ENCODE measurements at regions not wholly inside any gene's neighbourhood (a gene's known extent, or its start where the extent isn't known, plus 50 kb on each side); places are given as distances from the start of the nearest gene placed in this dataset.
"Not testable (repeated sequence)": the region's sequence is repeated elsewhere in the genome, so short reads cannot be mapped to it uniquely, and the experiment has no call there.

DNA sequence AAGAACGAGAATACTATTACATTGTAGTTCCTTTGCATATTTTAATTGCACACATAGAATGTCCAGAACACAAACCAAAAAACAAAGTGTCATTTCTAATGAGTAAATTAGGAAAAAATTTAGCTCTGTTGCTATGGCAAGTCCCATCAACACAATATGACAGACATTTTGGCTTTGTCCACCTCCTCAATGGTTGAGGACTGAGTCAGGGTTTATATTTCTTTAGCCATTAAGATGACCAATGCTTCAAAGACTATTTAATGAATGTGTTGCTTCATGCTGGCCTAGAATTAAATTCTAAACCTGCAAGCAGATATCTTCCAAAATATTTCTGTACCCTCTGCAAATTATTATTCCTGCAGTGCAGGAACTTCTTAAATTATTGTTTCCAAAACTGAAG is 719.2 kb downstream of the NTRK3 start:
- no peak for TF ChIP-seq CTCF (IDR thresholded peaks at IDR 0.05; ENCODE audit: insufficient read depth, low read length)
- no peak for DNase-seq (ENCODE audit: low read depth)
- H3K4me3 ChIP-seq (ENCODE audit: low read depth, low read length) = no peak overlapping the region

DNA sequence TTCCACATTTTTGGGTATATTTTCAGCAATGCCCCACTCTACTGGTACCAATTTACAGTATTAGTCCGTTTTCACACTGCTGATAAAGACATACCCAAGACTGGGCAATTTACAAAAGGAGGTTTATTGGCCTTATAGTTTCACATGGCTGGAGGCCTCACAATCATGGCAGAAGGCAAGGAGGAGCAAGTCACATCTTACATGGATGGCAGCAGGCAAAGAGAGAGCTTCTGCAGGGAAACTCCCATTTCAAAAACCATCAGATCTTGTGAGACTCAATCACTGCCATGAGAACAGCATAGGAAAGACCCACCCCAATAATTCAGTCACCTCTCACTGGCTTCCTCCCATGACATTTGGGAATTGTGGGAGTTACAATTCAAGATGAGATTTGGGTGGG is 722.9 kb downstream of the NTRK3 start:
- H3K4me3 ChIP-seq (ENCODE audit: low read depth, low read length); DNase-seq (ENCODE audit: low read depth): not testable (repeated sequence)

DNA sequence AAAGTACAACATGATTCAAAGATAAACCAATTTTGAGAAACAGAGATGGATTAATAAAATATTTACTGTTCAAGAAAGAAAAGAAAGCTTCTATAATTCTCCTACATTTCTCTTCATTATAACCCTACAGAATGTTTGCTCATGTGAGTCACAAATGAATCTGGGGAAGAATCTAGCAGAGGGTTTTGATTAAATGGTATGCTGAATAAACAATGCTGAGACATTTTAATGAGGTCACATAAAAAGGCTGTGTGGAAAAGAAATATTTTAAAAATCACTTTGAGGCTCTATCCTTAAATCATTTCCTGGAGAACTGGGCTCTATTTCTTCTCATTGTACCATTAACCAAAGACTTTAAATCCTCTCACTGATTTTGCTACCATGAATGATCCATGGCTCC is 727.7 kb downstream of the NTRK3 start:
- TF ChIP-seq CTCF (IDR thresholded peaks at IDR 0.05; ENCODE audit: insufficient read depth, low read length) = no peak
- DNase-seq (ENCODE audit: low read depth) = peak; percentile 57
- no peak overlapping the region for H3K4me3 ChIP-seq (ENCODE audit: low read depth, low read length)

GRCh38 chr15:87527875-87528274 is 728.7 kb downstream of the NTRK3 start:
- no peak overlapping the region for H3K4me3 ChIP-seq (ENCODE audit: low read depth, low read length)
- DNase-seq (ENCODE audit: low read depth) = no peak
- TF ChIP-seq CTCF (IDR thresholded peaks at IDR 0.05; ENCODE audit: insufficient read depth, low read length) = no peak

DNA sequence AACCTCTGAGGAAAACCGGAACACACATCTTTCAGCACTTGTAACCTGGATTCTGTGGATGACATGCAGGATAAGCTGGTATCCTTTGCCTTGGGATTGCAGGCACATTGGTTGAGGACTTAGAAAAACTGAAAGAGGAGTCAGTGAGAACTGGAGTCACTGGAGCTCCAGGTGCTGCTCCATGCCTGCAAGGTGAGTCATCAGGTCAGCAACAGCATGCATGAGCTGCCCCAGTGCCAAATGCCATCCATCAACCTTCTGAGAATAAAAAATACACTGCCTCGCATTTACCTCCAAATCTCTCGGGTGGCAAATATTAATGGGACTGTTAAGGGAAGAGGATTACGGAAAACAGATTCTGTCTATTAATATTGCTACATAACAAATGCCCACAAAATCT is 729.1 kb downstream of the NTRK3 start:
- DNase-seq (ENCODE audit: low read depth) = peak; percentile 40
- no peak for TF ChIP-seq CTCF (IDR thresholded peaks at IDR 0.05; ENCODE audit: insufficient read depth, low read length)
- no peak overlapping the region for H3K4me3 ChIP-seq (ENCODE audit: low read depth, low read length)

DNA sequence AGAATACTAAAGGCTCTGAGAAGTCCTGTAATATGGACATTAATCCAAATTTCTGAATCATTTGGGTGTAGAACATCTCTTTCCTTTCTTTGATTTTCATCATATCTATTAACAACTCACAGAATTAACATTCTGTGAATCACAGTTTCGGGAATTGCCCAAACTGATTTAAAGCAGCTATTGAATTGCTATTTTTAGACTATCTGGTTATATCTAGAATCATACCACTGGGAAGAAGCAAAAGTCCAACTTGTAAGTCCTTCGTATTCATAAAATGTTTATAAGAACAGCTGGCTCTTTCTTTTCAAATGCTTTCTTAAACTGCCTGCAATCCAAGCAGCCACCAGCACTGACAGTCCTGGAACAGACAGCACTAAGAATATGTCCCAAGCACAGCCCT is 733.0 kb downstream of the NTRK3 start:
- TF ChIP-seq CTCF (IDR thresholded peaks at IDR 0.05; ENCODE audit: insufficient read depth, low read length) = no peak
- peak; percentile 76 for DNase-seq (ENCODE audit: low read depth)
- no peak overlapping the region for H3K4me3 ChIP-seq (ENCODE audit: low read depth, low read length)

GRCh38 chr15:87522997-87523396 is 733.5 kb downstream of the NTRK3 start:
- H3K4me3 ChIP-seq (ENCODE audit: low read depth, low read length) = no peak overlapping the region
- TF ChIP-seq CTCF (IDR thresholded peaks at IDR 0.05; ENCODE audit: insufficient read depth, low read length) = no peak
- DNase-seq (ENCODE audit: low read depth) = peak; percentile 74

Measured in fibroblast of the aortic adventitia (primary cell).